Ovary (tissue), 3 donors: ENCODE measurements at regions not wholly inside any gene's neighbourhood (a gene's known extent, or its start where the extent isn't known, plus 50 kb on each side); places are given as distances from the start of the nearest gene placed in this dataset.

Experiments
- CTCF ChIP-seq, 3 donors: fragments of 450-650 bp in 2 of 3; fragments of 200-600 bp in 1 of 3; IDR thresholded peaks; one replicate each; pipeline versions ENCODE4 v1.5.1 to v1.8.0; 2016 to 2022; ENCODE audit warnings: antibody characterized with exemption in 3 of 3, mild to moderate bottlenecking in 1 of 3
- EP300 ChIP-seq: sonication (generic); formaldehyde crosslinking; IDR thresholded peaks from one replicate; pipeline ENCODE4 v1.6.1; 2017; ENCODE audit warnings: antibody characterized with exemption
- POLR2A ChIP-seq: fragments of 450-650 bp; IDR thresholded peaks from one replicate; pipeline ENCODE4 v1.6.1; 2017; ENCODE audit warnings: antibody characterized with exemption, mild to moderate bottlenecking, moderate library complexity
- donor health status: DM: no; HTN: no; CAD: no.

DNA sequence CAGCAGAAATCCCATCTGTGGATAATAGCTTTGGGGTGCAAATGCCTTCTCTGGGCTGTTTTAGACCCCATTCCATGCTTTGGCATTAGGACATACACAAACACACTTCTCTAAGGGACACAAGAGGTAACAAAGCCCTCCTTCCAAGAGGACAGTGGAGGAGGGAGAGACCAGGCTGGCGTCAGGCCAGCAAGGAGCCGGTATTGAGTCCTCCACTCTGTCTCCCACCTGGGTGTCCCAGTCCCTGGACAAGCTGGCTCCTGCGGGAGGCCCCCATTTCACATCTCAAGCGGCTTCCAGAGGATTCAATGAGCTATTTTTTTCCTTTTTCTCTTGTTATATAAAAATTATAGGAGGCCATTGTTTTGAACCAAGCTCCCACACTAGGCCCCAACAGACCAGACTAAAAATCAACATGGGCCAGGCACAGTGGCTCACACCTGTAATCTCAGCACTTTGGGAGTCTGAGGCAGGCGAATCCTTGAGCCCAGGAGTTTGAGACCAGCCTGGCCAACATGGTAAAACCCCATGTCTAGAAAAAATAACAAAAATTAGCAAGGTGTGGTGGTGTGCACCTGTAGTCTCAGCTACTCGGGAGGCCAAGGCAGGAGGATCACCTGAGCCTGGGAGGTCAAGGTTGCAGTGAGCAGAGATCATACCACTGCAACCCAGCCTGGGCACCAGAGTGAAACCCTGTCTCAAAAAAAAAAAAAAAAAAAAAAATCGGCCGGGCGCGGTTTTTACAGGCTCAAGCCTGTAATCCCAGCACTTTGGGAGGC is 142.9 kb downstream of the TOMM20 start:
- TF ChIP-seq CTCF (IDR thresholded peaks at IDR 0.05) (no peak), POLR2A (no peak), EP300 (no peak)
